HG03135 (cell line): ENCODE measurements at regions not wholly inside any gene's neighbourhood (a gene's known extent, or its start where the extent isn't known, plus 50 kb on each side); places are given as distances from the start of the nearest gene placed in this dataset.

ENCODE experiments used
- ATAC-seq: cut with Tn5 transposase; IDR thresholded peaks from one replicate; pipeline ENCODE4 v1.9.1; 2021; ENCODE audit warnings: mild to moderate bottlenecking, moderate library complexity; ENCODE audit not compliant: unreplicated experiment

DNA sequence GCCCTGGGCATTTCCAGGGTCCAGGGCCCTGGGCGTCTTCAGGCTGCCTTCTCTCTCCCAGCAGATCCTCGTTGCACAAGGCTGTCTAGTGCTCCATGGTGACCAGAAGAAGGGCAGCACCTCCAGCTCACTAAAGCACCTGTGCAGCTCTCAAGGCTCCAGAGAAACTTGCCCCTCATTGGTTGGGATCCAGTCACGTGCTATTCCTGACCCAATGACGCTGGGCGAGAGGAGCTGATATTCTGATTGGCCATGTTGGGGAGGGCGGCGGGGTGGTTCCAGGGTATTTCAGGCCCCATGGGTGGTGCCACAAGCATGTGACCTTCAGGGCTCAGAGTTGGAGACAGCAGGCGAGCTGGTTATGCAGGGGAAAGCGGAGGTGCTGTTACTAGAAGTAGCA, 309.1 kb downstream of the TOX3 start:
- ATAC-seq, result no peak

DNA sequence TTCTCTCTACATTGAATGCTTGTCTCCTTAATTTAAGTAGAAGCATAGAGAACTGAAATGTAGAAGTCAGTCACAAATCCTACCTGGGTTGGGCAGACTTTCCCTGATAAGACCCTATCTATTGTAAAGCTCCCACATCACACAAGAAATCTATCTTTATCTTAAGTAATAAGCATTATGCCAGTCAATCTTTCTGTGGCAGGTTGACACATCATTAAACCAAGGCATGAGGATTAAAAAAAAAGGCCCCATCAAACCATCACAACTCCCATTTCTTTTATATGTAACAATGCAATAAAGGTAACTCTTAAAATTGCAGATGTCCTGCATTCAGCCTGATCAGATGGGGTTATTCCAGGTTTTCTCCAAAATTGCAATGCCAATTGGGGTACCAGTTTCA, 311.8 kb downstream of the TOX3 start:
- no peak for ATAC-seq

DNA sequence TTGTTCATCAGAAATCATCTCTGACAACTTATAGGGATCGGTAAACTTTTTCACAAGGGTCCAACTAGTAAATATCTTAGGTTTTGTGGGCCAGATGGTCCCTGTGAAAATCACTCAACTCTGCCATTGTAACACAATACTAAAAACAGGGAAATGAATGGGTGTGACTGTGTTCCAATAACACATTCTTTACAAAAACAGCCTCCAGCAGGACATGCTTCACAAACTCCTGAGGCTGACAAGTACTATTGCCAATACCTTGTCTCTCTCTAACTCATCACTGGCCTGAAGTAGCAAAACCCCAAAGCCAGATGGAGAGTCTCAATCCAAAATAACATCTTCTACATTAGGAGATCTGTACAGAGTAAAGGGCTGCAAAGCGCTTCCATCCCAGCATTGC, 312.3 kb downstream of the TOX3 start:
- no peak for ATAC-seq

DNA sequence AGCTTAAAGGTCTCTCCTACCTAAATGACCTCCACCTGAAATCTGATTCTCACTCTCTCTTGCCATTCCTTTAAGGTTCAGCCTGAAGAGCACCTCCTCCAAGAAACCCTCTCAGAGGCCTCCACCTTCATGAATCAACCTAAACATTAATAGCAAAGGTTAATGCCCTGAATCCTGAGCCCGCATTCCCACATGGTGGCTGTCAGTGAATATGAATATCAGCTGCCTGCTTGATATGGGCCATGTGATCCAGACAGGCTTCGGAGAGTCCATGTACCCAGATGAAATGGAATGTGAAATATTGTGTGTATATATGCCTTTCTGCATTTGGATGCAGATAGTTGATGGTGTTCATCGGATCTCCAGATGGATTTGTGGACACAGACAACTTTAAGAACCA, 317.5 kb downstream of the TOX3 start:
- ATAC-seq, result no peak

DNA sequence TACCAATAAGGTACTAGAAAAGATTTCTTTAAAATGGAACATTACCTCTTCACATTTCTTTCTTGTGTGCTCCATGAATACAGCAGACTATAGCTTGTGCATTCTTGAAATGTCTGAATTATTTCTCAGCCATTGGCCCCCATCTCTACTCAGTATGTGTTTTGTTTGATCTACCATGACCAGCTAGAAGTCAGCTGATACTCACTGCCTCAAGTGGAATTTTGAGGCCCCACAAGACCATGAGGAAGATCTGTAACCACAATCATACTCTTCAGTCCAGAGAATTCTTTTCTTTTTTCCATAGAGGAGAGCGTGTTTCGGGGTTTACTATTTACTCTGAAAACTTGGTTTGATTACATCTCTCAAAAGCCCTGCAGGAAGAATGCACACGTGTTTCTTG, 319.1 kb downstream of the TOX3 start:
- ATAC-seq, result no peak

DNA sequence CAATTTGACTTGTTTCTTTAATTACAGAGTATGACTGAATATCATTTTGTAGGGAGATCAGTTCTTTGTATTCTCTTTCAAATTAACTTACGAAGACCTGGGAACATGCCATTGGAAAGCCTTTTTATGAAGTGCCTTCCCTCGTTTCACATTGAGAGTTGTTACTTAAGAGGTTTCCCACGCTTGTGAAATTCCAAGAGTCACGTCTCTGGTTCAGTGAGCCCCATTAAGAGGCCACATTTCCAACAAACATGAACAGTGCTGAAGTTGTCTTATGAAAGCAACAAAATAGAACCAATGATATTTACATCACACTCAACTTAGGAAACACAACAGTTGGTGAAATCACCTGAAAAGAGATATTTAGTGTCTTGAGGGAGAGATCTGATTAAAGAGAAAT, 334.1 kb downstream of the TOX3 start:
- ATAC-seq, result no peak

DNA sequence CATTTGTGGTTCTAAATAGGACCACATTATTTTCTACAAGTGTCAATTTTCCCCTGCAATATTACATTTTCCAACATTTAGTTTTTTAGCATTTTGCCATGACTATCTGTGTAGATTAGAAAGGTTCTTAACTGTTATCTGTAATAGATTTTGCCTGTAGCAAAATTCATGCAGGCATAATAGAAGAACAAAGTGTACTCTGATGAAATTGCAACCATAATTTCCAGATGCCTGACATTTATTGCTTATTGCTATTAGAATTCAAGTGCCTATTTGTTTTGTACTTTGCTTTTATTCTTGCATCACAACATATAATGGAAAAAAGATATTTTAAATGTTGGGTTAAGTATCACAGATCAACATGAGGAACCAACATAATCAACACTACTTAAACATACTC, 337.7 kb downstream of the TOX3 start:
- ATAC-seq, result no peak

DNA sequence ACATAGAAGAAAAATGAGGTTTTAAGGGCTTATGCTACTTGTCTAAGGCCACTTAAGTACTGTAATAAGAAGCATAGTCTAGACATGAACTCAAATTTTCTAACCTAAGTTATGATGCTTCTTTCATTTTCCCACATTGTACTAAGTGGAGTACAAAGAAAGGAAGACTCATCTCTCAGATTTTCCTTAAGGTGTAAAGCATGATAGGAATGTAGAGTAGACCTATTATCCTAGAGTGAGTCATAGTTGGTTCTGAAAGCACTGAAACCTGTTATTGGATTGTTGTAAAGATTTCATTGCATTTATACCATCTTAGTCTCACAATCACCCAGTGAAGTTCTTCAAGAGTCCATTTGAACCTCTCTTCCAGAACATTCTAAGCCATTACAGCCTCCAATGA, 343.8 kb downstream of the TOX3 start:
- ATAC-seq, result no peak

DNA sequence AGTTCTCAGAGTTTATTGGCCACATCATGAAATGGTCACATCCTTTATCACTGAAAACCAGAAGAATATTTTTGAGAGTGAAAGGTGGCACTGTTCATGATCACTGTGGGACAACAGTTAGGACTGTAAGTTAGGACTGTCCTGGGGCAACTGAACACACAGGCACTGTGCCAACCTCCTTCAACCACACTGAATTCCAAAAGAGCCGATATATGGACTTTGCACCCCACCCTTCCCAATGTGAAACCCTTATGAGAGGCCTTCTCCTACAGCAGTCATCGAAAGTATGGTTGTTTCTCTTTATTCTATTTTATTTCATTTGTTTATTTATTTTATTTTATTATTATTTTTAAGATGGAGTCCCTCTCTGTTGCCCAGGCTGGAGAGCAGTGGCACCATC, 353.5 kb downstream of the TOX3 start:
- no peak for ATAC-seq

DNA sequence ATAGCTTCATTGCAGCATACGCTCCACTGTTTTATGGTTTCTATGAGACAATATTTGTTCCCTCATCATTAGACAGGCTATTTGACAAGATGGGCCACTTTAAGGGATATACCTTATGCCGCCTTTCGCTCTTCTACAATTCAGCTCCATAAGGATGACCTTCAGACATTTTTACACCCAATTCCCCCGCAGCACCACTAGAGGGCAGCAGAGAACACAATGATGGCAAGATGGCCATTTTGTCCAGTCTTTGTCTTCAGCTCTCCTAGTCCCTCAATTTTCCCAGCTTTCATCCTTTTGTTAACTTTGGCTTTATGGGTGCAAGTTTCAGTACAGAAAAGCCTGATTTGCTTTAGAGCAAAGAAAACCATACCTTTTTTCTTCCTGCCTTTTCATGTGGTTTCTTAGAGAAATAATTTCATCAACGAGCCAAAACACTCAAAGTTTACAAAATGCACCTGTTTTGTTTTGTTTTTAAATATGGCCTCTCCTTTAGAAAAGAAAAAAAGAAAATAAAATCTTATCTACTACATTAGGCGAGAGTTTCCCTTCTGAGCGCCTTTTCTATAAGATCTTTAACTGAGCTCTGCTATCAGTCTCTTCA, 355.3 kb downstream of the TOX3 start:
- ATAC-seq, result no peak

DNA sequence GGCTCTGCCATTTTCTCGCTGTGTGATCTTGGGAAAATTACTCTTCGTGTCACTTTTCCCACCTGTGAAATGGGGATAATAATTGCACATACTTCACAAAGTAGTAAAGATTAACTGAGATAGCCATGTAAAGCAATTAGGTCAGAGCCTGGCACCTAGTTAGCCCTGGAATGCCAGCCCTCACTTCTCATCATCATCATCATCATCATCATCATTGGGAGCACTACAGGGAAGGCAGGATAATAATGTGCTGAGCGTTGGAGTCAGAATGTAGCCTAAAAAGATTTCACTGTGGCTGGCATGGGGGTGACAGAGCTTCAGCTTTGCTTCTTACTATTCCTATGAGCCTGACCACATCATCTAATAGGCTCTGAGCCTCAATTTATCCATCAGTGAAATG, 362.6 kb downstream of the TOX3 start:
- ATAC-seq, result no peak

DNA sequence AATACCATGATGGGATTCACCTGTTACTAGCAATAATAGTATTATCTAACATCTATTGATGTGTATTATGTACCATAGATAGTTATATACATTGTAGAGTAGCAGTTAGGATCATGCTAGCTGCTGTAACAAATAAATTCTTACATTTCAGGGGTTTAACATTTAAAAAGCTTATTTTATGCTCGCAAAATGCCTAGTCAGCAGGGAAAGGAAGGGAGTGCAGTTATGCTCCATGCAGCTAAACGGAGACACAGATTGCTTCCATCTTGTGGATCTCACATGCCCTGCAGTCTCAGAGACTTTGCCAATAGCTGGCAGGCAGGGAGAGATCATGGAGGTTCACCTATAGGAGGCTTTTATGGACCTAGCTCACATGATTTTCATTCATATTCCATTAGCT, 364.1 kb downstream of the TOX3 start:
- ATAC-seq, result no peak

DNA sequence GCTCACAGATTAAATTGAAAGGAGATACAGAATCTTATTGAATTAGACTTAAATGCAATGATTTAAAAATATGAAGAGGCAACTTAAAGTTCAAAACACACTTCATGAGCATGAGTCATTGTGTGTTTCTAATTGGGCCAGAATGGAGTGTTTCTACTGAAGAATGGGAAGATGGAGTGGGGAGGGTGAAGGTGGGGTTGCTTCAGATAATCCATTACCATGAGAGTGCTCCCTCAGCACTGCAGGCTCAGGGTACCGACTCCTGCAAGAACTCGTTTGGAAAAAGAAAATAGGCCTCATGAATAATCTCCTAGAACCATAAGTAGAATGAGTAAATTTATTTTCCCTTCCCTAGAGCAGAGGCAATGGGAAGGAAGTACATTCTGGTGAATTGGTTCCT, 372.8 kb downstream of the TOX3 start:
- ATAC-seq, result no peak

DNA sequence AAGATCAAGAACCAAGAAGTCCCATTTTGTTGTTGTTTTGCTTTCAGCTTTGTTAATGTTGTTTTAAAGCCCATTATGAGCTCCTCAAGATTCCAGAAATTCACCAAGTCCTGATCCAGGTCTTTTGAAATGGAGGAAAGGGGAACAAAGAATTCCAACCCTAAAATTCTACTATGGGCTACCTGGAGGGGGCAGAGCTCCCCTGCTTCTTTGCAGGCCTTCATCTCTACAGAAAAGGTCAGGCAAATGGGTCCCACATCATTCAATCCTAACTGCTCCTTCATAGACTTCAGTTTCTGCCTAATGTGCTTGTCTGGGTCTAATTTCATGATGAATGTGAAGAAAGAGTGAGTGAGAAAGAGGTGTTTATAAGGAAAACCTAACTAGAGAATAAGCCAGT, 375.5 kb downstream of the TOX3 start:
- no peak for ATAC-seq

DNA sequence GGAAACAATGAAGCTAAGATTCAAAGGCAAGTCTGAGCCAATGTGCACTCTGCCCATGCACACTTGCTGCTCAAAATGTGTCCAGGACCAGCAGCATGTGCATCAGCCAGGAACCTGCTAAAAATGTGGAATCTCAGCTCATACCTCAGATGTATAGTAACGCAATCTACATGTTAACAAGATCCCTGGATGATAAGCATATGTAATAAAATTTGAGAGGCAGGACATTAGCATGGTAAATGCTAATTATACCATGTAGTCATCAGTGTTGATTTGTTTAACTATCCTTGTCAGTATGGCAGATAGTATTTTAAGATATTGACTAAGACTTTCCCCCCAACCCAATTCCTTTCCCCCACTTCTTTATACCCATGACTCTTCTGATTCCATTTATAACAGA, 379.6 kb downstream of the TOX3 start:
- ATAC-seq, result no peak

DNA sequence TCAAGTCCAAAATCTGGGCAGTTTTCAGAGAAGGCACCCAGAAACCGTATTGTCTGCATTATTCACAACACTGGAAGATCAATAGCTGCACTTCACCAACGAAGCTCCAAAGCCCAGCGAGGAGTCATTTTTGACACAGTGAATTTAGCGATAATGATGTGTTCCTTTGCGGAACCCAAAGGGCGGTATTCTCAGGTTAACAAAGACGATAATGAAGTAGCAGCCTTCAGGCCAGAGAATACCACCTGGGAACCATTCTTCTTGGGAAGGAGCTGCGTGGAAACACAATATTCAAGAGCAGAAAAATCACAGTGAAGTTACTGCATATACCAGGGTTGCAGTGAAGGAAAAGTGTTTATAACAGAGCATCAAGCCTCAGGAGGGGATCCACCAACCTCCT, 381.0 kb downstream of the TOX3 start:
- no peak for ATAC-seq

DNA sequence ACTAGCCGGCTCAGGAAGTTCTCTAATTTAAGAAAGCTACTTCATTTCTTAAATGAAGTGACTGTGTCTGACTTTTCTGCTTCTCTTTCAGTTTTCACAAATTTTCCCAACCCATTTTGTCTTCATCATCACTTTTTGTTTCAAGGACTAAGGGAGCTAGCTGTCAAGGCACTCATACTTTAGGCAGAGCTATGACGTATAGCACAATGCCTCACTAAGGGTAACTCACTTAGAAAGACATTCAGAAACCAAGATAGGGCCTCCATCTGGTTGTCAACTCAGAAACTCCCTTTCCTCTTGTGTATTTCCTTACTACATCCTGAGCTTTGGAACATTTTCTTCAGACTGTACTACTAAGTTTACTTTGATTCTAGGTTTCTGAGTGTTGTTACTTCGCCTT, 397.9 kb downstream of the TOX3 start:
- no peak for ATAC-seq

DNA sequence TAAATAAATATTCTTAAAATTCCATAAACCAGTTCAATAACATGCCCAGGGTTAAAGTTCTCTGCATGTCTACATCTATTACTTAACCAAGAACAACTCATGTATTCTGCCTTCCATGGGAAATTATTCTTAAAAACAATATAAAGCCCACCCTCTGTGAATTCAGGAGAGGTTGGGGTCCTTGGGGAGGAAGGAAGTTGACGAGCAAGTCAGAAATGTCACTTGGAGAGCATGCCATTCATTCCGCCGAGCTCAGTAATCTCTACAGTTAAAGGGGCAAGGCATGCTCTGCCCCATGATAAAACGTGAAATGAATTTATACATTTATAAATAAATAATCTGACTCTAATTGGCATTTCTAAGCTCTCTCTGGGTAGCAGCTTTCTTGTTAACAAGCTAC, 405.1 kb downstream of the TOX3 start:
- ATAC-seq, result no peak

DNA sequence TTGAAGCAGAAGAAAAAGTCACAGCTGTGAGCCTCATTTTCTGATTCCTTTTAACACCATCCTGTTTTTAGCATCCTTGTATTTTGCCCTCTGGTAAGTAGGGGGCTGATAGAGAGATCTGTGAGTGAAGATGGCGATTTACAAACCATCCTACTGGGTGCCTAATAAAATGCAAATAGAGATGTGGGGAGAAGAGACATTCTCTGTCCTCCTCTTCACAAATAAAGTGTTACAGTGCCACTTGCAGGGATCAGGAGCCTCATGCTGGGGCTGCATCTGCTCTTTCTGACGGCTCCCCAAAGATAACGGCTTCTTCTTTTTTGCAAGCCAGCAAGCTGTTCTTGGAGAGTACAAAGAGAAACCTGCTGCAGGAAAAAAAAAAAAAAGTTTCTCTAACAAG, 418.6 kb downstream of the TOX3 start:
- ATAC-seq, result no peak

DNA sequence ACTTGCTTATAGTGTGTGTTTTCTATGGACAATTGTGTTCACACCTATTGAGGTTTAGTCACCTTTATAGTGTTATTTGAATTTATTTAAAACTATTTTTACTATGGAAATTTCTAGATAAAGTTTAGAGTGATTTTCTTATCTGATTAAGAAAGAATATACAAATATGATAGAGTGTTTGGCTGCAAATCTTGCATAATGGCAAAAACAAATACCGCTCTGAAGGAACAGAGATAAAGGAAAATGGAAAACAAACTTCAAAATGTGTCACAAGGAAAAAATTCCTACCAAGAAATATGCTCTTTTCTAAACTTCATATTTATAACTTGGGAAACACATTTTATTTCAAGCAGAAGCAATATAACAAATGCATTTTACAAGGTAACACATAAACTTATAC, 423.1 kb downstream of the TOX3 start:
- no peak for ATAC-seq

DNA sequence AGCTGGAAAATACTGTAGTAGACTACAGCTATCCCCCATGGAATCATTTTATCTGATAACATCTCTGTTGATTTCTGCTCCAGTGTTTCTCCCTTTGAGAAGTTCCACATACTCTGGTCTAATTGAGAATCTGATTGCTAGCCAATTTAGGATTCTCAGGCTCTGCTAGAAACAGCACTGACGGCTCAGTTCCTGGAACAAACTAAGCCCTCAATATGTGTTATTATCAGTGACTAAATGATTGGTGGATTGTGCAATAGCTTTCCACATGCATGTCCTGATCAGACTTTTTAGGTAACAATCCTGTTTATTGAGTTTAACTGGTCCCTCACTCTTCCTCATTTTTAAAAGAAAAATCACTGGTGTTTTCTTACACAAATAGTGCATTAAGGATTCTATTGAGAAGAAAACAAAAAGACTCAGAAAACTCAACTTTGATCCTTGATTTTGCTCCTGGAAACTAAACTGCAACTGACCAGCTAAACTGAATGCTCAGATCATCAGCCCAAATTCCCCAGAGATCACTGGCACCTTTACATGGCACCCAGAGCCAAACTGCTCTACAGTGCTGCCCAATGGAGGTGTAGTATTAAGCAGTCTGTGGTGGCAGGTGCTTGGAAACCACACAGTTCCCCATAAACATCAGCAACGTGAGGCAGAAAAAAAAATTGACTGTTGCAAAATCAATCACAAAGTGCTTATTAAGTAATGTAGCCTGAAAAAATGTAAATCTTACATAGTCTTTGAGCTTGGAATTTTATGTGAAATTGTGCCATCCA, 423.7 kb downstream of the TOX3 start:
- no peak for ATAC-seq

DNA sequence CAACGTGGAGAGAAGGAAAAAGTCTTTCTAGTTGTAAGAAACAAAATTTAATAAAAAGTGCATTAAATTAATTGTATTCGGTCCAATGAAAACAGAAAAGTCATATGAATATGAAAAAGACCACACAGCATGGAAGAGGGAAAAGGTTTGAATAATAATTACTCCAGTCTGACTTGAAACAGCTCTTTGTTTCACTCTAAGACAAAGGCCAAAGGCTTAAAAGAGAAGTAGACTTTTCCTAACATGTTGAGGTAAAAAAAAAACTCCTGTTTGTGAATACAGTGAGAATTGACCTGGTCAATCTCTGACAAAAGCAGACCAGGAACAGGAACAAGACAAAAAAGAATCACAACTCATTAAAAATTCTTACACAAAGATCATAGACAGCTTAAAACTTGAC, 429.8 kb downstream of the TOX3 start:
- ATAC-seq, result no peak

DNA sequence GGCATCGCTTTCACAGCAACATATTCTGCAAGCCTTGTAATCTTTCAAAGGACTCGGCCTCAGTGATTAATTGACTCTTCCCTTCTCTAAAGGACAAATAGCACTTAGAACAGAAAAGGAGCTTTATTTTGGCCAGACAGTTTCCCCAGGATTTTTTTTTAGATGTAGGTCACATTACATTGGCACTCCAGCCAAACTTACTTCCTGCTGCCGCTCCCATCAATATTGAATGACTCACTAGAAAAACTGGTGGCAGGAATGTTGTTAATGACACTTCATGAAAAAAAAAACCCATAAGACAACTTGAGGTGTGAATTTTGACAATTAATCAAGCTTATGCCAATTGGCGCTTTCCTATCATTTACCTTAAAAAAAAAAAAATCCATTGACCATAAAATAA, 432.6 kb downstream of the TOX3 start:
- no peak for ATAC-seq
